HepG2 (cell line): ENCODE measurements at regions not wholly inside any gene's neighbourhood (a gene's known extent, or its start where the extent isn't known, plus 50 kb on each side); places are given as distances from the start of the nearest gene placed in this dataset.
A peak's percentile ranks its signal among the peaks of the same experiment; 100 is the strongest.

Experiments
- CC2D1A ChIP-seq: sonication (generic); formaldehyde crosslinking; IDR thresholded peaks from 2 replicates; pipeline ENCODE4 v1.8.1; 2023; ENCODE audit warnings: mild to moderate bottlenecking, missing genetic modification reagents
- CEBPG ChIP-seq: IDR thresholded peaks from 2 replicates; pipeline ENCODE4 v1.6.1; 2016
- FOXK1 ChIP-seq: sonication (generic); formaldehyde crosslinking; IDR thresholded peaks from 2 replicates; pipeline ENCODE4 v1.4.0; 2020; ENCODE audit warnings: low read depth, missing genetic modification reagents, borderline replicate concordance
- FUBP1 ChIP-seq: sonication (generic); formaldehyde crosslinking; IDR thresholded peaks from 2 replicates; pipeline ENCODE4 v1.5.1; 2020; ENCODE audit warnings: missing genetic modification reagents, mild to moderate bottlenecking, borderline replicate concordance
- HOXA7 ChIP-seq: sonication (generic); formaldehyde crosslinking; IDR thresholded peaks from 2 replicates; pipeline ENCODE4 v1.8.1; 2022; ENCODE audit warnings: mild to moderate bottlenecking, missing genetic modification reagents, moderate library complexity
- KLF12 ChIP-seq: sonication (generic); formaldehyde crosslinking; IDR thresholded peaks from 2 replicates; pipeline ENCODE4 v1.4.0; 2020; ENCODE audit warnings: missing genetic modification reagents, borderline replicate concordance
- LBX2 ChIP-seq: sonication (generic); formaldehyde crosslinking; IDR thresholded peaks from 2 replicates; pipeline ENCODE4 v1.5.0; 2020; ENCODE audit warnings: missing genetic modification reagents, mild to moderate bottlenecking, borderline replicate concordance
- MED13 ChIP-seq: sonication (generic); formaldehyde crosslinking; IDR thresholded peaks from 2 replicates; pipeline ENCODE4 v1.5.0; 2020; ENCODE audit warnings: missing genetic modification reagents
- NFE2L2 ChIP-seq: fragments of 150-350 bp; IDR thresholded peaks from 2 replicates; pipeline ENCODE4 v1.6.1; 2014; ENCODE audit warnings: low read length
- PHF8 ChIP-seq: sonication (generic); formaldehyde crosslinking; IDR thresholded peaks from 2 replicates; pipeline ENCODE4 v1.5.0; 2020; ENCODE audit warnings: missing genetic modification reagents
- RXRB ChIP-seq: IDR thresholded peaks from 2 replicates; pipeline ENCODE4 v1.6.1; 2016; ENCODE audit warnings: borderline replicate concordance, missing genetic modification reagents, missing compliant biosample characterization
- SNRNP70 ChIP-seq: fragments of 200-400 bp; formaldehyde crosslinking; IDR thresholded peaks from 2 replicates; pipeline ENCODE4 v1.6.1; 2017; ENCODE audit warnings: mild to moderate bottlenecking, low read depth, low read length, moderate library complexity
- TBX2 ChIP-seq: sonication (generic); formaldehyde crosslinking; IDR thresholded peaks from 2 replicates; pipeline ENCODE4 v1.5.0; 2020; ENCODE audit warnings: missing genetic modification reagents, mild to moderate bottlenecking, borderline replicate concordance
- TEAD2 ChIP-seq: sonication (generic); formaldehyde crosslinking; IDR thresholded peaks from 2 replicates; pipeline ENCODE4 v1.9.0; 2021; ENCODE audit warnings: missing genetic modification reagents
- TMF1 ChIP-seq: sonication (generic); formaldehyde crosslinking; IDR thresholded peaks from 2 replicates; pipeline ENCODE4 v1.8.1; 2022; ENCODE audit warnings: low read depth, missing genetic modification reagents
- ZBTB26 ChIP-seq: IDR thresholded peaks from 2 replicates; pipeline ENCODE4 v1.6.1; 2016; ENCODE audit warnings: missing compliant biosample characterization, missing genetic modification reagents, borderline replicate concordance
- ZNF136 ChIP-seq: sonication (generic); formaldehyde crosslinking; IDR thresholded peaks from 2 replicates; pipeline ENCODE4 v1.8.1; 2022; ENCODE audit warnings: low read depth, mild to moderate bottlenecking, moderate library complexity, missing genetic modification reagents
- ZNF343 ChIP-seq: sonication (generic); formaldehyde crosslinking; IDR thresholded peaks from 2 replicates; pipeline ENCODE4 v1.4.0; 2020; ENCODE audit warnings: mild to moderate bottlenecking, missing genetic modification reagents
- ZNF496 ChIP-seq: sonication (generic); formaldehyde crosslinking; IDR thresholded peaks from 2 replicates; pipeline ENCODE4 v1.8.1; 2023; ENCODE audit warnings: mild to moderate bottlenecking, moderate library complexity, missing genetic modification reagents; ENCODE audit not compliant: insufficient replicate concordance
- ZNF558 ChIP-seq: sonication (generic); formaldehyde crosslinking; IDR thresholded peaks from 2 replicates; pipeline ENCODE4 v1.9.0; 2022; ENCODE audit warnings: mild to moderate bottlenecking, missing genetic modification reagents, borderline replicate concordance
- ZNF639 ChIP-seq: conservative IDR thresholded peaks from 2 replicates; pipeline ENCODE4 v1.6.1; 2018; ENCODE audit warnings: missing genetic modification reagents
- ZNF788 ChIP-seq: sonication (generic); formaldehyde crosslinking; IDR thresholded peaks from 2 replicates; pipeline ENCODE4 v1.5.0; 2020; ENCODE audit warnings: mild to moderate bottlenecking, missing genetic modification reagents, borderline replicate concordance
- ZXDC ChIP-seq: sonication (generic); formaldehyde crosslinking; IDR thresholded peaks from 2 replicates; pipeline ENCODE4 v1.5.0; 2020; ENCODE audit warnings: mild to moderate bottlenecking, missing genetic modification reagents

- TF ChIP-seq LBX2 (no peak), ZBTB26 (peak; percentile 56; the same call in 1 of the 2 replicates), FOXK1 (CRISPR knock-in tag) (peak; percentile 43; the same call in 1 of the 2 replicates), TMF1 (no peak), TBX2 (CRISPR knock-in tag) (no peak; the same call in 1 of the 2 replicates), TEAD2 (CRISPR knock-in tag) (no peak), ZXDC (CRISPR knock-in tag) (no peak), HOXA7 (CRISPR knock-in tag) (no peak), ZNF788 (no peak), ZNF136 (CRISPR knock-in tag) (peak; percentile 58; the same call in 1 of the 2 replicates), ZNF639 (CRISPR knock-in tag) (no peak), MED13 (CRISPR knock-in tag) (no peak), KLF12 (no peak), CEBPG (CRISPR knock-in tag) (no peak), ZNF496 (CRISPR knock-in tag) (no peak), ZNF343 (no peak), FUBP1 (CRISPR knock-in tag) (no peak), SNRNP70 (no peak), PHF8 (CRISPR knock-in tag) (no peak), ZNF558 (CRISPR knock-in tag) (no peak), CC2D1A (no peak), NFE2L2 (peak; percentile 94), RXRB (CRISPR knock-in tag) (peak; percentile 84)
Measured at GRCh38 chr16:86664522-86665318, 86.4 kb downstream of the FOXL1 start (continued).
